ENCODE measurements at regions not wholly inside any gene's neighbourhood (a gene's known extent, or its start where the extent isn't known, plus 50 kb on each side); places are given as distances from the start of the nearest gene placed in this dataset.

- no peak for TF ChIP-seq POLR2A (IDR thresholded peaks at IDR 0.05)
- no peak for TF ChIP-seq CTCF (IDR thresholded peaks at IDR 0.05)
These were observed 200.5 kb upstream of the CNR1 start for GRCh38 chr6:88366672-88367071.

Data from tibial nerve (tissue), 3 donors.